NOMO-1 treated with DMSO at 0.1 percent for 48 hours (cell line): ENCODE measurements at regions not wholly inside any gene's neighbourhood (a gene's known extent, or its start where the extent isn't known, plus 50 kb on each side); places are given as distances from the start of the nearest gene placed in this dataset.
"Not testable (repeated sequence)": the region's sequence is repeated elsewhere in the genome, so short reads cannot be mapped to it uniquely, and the experiment has no call there.

Experiments
- DNase-seq: peaks from one replicate; lab custom pipeline; 2025; ENCODE audit not compliant: unreplicated experiment; lab: John Stamatoyannopoulos, UW

DNA sequence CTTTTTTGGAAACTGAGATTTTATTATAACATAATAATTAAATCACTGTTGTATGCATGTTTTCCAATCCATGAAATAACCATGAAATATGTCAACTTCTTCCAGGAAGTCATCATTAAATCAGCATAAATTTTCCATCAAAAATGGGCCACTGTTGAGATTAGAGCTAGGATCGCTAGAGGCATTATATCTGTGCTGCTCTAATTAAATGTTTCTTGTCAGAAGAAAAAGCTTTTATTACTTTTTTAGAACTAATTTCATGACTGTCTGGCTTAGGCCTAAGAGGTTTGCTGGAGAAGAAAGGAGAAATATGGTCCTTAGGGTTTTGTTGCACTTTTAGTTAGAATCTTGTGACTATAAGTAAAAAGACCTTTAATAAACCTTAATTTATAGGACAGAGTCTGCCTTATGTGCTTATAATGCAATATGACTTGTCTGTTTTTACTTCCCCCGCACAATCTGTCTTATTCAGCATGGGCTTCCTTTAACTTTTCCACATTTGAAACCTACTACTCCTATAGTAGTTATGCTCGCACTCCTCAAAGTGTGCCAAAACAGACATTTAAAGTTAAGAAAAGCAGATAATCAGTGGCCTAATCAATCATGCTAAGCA, 363.4 kb upstream of the GCFC2 start:
- DNase-seq: no peak

DNA sequence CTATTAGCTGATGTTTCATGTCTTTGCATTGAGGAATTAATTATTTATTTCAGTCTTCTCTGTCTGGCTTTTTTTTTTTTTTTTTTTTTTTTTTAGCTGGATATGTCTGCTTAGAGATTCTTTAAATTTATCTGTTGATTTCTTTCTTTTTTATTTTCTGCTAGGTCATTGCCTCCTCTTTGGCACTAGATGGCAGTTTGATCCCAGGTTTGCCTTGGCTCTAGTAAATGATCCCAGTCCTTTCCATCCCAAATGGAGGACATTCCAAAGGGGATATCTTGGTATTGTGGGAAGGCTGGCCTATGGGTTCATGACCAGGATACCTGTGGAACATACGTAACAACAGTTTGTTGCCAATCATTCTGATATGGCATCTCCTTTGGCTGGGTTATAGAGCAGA, 339.5 kb upstream of the GCFC2 start:
- no peak for DNase-seq

DNA sequence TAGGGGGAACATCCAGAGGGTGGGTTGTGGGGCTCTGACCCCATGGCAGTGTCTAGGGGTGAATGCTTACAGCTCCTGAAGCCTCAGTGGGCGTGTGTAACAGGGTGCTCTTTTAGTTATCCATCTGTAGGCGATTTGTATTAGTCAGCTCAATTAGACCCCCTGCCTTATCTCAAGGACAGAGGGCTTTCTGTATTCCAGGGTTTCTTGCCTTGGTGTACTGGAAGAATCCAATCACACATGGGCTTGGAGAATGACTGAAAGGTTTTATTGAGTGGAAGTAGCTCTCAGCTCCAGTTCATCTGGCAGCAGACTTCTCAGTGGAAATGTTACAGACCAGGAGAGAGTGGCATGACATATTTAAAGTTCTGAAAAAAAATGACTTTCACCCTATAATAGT, 334.0 kb upstream of the GCFC2 start:
- no peak for DNase-seq

DNA sequence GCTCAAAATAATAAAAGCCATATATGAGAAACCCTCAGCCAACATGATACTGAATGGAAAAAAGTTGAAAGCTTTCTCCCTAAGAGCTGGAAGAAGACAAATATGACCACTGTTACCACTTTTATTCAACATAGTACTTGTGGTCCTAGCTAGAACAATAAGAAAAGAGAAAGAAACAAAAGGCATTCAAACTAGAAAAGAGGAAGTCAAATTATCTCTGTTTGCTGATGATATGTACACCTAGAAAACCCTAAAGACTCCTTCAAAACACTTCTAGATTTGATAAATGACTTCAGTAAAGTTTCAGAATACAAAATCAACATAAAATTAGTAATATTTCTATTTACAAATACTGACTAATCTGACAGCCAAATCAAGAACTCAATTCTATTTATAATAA, 328.8 kb upstream of the GCFC2 start:
- no peak for DNase-seq

DNA sequence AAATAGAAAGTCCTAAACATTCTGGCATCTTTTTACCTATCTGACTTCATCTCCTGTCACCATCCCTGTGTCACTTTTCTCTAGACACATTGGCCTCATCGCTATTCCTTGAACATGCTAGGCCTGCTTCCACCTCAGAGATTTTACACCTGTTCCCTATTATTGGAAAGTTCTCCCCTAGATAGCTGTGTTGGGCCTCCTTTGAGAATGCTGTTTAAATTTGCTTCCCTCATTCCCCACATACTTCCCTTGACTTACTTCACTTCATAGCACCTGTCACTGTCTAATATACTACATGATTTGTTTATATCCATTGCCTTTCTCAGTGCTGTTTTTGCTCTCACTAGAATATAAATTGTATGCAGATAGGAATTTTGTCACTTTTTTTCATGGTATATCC, 317.0 kb upstream of the GCFC2 start:
- DNase-seq: no peak

DNA sequence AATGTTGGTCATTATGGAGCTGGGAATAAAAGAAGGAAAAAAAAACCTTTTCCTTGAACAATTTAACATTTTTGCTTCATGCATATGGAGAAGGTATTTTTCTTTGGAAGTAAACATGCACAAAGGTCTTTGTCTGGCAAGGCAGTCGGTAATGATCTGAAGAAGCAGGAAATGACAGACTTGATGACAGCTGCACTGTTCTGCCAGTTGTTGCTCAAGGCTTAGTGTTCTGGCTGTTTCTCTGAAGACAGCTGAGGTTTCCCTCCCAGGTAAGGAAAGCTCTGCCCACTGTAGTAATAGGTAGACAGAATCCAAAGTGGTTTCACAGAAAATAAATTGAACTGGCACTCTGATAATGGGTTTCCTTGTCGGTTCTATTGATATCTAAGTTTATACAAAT, 308.4 kb upstream of the GCFC2 start:
- DNase-seq: no peak

DNA sequence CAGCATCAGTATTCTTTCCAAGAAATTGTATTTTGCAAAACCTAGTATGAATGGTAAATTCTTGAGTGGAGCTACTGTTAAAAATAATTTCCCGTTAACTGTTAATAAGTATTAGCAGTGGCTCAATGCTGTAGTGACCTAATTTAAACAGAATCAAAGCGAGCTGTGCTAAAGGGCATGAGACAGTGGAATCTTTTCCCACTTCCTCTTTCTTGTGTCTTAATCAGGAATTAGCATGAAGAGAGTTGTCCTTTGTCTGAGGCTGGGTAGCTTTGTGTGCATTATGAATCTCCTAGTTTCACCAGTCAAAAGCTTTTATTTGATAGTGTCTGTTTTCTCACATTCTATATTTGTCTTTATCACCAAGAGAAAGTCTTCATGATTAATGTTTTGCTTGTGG, 298.8 kb upstream of the GCFC2 start:
- DNase-seq: no peak

DNA sequence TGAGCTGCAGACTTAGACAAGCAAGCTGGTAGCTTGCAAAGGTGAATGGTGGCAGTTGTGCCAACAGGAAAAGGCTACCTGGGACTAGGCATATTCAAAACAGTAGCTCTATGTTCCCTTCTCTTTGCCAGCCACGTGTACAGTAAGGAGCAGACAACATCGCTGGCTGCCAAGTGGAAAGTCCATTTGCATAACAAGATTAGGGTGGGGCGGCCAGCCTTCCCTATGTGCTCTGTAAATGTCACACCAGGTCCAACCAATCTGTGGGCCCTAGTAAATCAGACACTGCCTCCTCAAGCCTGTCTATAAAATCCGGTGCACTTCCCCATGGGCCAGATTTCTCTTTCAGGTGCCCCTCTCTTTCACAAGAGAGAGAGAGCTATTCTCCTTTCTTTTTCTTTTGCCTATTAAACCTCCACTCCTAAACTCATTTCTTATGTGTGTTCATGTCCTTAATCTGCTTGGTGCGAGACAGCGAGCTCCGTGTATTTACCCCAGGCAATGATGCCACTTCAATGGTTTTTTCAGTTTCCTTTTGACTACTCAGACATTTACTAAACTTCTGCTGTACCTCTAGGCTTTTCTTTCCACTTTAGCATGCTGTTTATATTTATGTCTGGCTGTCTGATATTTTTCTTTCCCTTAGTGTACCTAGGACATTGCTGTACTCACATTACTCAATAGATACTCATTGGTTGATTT, 297.4 kb upstream of the GCFC2 start:
- DNase-seq: no peak

DNA sequence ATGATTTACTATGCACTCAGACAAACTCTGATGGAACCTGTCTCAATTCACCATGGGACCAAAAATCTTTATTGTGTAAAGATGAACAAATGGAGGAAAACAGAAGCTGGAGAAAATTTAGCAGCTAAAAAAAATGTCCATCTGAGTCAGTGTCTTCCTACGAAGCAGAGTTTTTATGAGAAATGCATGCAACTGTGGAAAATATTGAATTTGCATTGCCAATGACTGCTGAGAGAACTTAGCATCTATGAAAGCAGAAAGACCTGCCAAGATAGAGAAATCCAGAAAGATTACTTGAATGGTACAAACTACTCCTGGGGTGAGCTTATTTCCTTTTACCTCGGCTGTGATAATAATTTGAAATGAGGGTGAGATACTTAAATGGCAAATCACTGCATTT, 289.7 kb upstream of the GCFC2 start:
- no peak for DNase-seq

DNA sequence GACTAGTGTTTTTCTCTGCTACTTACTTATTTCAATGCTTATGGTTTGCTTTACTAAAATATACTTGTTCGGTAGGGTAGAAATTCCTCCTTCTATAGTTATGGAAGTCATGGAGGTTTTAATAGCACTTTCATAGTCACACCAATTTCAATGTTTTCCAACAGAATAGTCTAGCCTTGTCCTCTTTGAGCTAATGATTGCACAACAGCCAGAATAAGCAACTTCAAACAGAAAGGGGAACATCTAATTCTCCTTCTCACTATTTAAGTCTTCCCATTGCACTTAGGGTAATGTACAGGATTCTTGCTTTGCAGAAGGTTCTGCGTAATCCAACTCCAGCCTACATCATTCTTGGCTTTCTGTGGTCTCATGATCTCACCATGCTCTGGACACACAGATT, 287.7 kb upstream of the GCFC2 start:
- DNase-seq: no peak

DNA sequence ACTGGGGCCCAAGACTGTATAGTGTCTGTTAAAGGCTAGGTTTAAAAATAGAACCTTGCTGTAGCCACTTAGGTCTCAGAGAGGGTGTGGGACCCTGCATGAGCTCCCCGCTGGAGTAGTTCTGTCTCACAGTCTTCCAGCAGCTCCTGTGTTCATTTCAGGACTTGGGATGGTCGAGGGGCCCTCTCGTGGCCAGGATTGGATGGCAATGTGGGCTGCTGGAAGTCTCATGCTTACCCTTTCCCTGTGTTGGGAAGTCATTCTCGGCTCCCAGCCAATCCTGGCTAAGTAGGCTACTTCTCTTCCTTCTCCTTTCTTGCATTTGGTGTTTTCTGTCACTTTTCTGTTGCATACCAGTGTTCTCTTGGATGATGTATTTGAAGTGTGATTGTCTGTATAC, 284.0 kb upstream of the GCFC2 start:
- DNase-seq: no peak

DNA sequence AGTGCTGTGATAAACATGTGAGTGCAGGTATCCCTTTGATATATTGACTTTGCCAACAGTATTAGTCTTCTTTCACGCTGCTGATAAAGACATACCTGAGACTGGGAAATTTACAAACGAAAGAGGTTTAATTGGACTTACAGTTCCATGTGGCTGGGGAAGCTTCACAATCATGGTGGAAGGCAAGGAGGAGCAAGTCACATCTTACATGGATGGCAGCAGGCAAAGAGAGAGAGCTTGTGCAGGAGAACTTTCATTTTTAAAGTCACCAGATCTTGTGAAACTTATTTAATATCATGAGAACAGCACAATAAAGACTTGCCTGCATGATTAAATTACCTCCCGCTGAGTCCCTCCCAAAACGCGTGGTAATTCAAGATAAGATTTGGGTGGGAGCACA, 277.9 kb upstream of the GCFC2 start:
- not testable (repeated sequence) for DNase-seq

DNA sequence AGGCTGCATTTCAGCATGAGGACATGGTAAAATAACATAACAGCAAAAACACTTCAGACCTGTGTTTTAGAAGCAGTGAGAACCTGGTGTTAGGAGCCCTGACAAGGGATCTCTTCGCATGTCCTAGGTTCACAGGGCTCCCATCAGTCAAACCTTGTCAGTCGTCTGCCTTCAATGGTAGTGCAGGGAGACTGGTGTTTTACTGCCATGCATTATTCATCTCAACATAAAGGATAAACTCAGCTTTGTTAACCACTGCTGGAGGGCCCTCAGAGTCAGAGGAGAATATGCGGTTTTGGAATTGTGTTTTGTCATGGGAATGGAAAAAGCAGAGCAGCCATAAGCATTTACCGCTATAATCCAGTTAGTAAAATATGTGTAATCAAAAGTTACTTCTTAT, 275.9 kb upstream of the GCFC2 start:
- no peak for DNase-seq

DNA sequence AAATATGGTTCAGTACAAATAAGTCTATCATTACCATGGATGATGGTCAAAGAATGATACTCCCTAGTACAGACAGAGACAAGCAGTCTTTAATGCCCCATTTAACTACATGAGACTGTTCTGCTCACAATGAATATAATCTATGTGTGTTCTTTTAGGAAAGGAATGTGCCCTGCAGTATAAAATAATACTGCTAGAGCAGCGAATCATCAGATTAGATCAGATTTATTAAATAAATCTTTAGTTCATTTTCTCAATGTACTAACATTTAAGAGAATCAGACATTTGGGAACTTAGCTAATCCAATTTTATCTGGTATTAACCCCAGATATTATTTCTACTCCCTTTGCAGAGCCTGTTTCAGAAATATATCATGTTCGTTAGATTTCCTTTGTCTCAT, 272.0 kb upstream of the GCFC2 start:
- DNase-seq: no peak

DNA sequence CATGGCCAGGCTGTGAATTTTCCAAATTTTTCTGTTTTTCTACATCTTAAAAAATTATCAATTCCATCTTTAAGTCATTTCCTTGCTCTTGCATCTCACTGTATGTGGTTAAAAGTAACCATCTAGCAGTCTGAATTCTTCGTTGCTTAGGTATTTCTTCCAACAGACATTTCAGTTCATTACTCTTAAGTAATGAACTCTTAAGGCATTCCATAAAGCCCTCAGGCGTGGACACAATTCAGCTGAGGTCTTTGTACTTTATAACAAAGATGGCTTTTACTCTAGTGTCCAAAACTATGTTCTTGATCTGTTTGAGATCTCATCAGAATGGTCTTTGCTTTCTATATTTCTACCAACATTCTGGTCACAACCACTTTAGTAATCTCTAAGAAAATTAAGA, 253.9 kb upstream of the GCFC2 start:
- no peak for DNase-seq

DNA sequence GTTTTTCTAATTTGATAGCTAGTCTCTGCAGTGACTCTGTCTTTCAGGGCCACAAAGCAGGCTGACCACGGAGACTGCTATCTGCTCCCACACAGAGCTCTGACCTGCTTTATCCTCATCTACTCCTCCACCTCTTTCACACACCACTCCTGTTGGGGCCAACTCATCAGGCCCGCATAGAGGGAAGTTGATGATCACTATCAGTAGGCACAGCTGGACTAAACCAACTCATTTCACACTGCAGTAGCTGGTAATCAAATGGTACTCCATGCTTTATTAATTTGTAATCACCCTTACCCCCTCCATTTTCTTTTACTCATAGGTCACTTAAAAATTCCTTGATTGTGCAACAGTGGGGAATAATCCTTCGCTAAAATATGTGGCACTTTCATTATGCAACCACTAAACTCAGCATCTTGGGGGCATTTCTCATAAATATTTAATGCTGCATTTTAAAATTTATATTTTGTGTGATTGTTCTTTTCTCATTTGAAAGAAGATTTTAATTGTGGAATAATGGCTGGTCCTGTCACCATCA, 249.8 kb upstream of the GCFC2 start:
- DNase-seq: no peak

DNA sequence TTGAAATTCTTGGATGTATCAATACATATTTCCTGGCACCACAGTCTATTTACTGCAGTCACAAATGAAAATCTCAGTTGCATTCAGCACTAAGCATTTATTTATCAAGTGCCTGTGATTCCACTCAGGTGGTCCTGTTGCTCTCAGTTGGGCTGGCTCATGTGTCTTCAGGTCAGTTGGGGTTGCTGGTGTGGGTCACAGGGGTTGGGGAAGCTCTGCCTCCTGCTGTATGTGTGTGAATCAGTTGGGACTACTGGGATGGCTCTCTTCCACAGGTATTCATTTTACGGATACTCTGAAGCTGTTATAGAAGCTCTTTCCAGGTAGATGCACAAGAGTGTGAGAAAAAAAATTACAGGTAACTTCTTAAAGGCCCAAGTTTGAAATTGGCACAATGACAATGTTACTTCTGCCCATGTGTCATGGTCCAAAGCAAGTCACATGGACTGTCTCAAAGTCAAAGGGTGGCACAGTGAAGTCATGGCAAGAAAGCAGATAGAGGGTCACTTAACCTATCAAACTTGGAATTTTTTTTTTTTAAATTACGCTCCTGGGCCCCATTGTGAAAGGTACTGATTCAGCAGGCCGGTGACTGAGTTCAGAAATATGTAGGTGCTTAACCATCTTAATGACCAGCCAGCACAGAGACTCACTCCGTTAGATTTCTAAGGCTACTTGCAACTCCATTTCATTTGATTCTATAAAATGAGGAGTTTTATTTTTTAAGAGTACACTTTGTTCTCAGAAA, 249.2 kb upstream of the GCFC2 start:
- no peak for DNase-seq

DNA sequence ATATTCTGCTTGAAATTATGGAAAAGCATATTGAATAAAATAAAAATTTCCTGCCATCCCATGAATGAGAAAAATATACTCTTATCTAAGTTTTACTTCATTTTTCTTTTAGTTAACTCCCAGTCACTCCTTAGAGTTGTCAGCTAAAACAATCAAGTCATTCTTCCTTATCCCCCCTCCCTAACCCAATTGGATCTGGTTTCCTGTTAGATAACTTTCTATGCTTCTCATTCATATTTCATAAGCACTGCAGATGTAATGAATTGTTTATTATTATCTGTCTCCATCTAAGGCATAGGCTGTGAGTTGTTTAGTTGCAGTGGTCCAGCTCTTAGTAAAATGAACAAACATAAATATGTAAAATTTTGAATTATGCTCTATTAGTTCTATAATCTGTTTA, 244.0 kb upstream of the GCFC2 start:
- DNase-seq: no peak

DNA sequence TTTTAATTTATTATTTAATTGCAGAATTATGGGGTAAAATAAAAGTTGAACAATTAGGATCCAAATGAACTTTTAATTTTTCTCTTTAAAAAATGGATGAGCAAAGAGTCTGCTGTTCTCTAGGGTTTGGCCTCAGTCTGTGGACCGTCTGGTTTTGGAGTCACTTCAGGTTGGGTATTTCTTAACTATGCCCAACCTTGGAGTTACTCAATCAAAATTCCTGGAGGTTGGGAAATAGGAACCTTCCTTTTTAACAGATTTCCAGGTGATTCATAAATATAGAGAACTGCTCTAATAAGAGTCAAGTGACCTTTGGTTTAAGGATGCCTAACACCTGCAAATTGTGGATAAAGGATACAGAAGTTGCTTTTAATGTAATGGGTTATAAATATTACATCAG, 241.5 kb upstream of the GCFC2 start:
- no peak for DNase-seq

DNA sequence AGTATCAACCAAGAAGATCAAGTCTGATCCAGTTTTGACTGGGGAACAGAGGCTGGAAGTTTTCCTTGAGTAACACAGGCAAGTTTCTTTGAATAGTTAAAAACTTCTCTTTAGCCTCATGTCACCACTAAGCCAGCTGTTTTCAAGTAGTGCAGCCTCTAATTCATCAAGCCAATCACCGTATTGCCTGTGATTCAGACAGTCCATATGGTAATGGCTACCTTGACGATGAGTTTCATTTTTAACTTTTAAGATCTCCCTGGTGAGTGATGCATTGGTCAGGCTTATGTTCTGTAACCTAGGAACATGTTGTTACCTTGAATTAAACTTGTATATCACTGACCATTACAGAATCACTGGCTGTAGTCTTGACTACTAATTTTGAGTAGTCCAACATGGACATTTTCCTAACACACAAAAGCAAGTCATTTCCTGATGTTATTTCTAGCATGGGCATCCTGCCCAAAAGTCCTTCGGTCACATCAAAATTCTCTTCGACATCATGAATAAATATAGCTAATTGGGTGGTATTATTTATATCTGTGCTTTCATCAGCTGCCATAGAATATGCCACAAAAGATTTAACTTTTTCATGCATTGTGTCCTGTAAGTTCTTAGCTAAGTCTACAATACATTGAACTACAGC, 238.8 kb upstream of the GCFC2 start:
- DNase-seq: no peak

DNA sequence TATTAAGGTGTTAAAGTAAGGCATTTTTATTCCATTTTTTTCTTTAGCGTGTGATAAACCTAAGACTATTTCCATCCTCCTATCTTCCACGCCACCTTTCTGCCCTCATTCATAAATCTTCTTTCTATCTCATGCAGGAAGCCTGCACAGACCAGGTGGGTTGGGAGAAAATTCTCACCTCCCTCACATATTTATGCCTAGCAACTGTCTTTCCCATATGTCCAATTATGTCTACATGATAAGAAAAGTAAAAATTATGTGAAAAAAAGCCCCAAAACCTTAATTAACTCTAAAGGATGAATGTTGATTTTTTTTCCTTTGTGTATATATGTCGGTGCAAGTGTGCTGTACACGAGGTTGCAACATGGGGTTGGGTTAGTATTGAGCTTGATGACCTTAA, 225.6 kb upstream of the GCFC2 start:
- no peak for DNase-seq

DNA sequence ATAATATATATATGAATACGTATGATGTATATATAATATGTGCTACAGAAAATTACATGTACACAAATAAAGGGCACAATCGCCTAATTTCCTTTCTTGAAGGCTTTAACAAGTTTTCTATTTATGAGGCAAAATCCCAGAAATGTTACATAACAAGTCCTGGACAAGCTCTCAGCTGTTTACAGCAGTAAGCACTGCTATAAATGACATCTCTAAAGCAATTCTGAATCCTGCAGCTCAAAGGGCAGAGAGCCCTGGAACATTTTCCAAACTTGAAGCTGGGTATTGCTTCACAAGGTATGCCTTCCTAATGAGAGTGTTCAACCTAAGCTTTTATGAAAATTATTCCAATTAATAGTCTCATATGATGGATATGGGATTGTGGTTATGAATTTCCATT, 222.3 kb upstream of the GCFC2 start:
- DNase-seq: no peak
